GM18508 (cell line): ENCODE measurements at regions not wholly inside any gene's neighbourhood (a gene's known extent, or its start where the extent isn't known, plus 50 kb on each side); places are given as distances from the start of the nearest gene placed in this dataset.
"Not testable (repeated sequence)": the region's sequence is repeated elsewhere in the genome, so short reads cannot be mapped to it uniquely, and the experiment has no call there.

Experiments
- ATAC-seq: cut with Tn5 transposase; IDR thresholded peaks from one replicate; pipeline ENCODE4 v1.9.1; 2021; ENCODE audit warnings: moderate number of reproducible peaks; ENCODE audit not compliant: insufficient read depth, unreplicated experiment

GRCh38 chr7:108920490-108920889, 350.8 kb downstream of the DNAJB9 start:
- ATAC-seq, result no peak

DNA sequence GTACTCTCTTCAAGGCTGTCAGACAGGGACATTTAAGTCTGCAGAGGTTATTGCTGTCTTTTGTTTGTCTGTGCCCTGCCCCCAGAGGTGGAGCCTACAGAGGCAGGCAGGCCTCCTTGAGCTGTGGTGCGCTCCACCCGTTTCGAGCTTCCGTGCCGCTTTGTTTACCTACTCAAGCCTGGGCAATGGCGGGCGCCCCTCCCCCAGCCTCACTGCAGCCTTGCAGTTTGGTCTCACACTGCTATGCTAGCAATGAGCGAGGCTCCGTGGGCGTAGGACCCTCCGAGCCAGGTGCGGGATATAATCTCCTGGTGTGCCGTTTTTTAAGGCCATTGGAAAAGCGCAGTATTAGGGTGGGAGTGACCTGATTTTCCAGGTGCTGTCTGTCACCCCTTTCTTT, 373.4 kb downstream of the DNAJB9 start:
- not testable (repeated sequence) for ATAC-seq

GRCh38 chr7:108947526-108947925, 377.9 kb downstream of the DNAJB9 start:
- ATAC-seq, result no peak

DNA sequence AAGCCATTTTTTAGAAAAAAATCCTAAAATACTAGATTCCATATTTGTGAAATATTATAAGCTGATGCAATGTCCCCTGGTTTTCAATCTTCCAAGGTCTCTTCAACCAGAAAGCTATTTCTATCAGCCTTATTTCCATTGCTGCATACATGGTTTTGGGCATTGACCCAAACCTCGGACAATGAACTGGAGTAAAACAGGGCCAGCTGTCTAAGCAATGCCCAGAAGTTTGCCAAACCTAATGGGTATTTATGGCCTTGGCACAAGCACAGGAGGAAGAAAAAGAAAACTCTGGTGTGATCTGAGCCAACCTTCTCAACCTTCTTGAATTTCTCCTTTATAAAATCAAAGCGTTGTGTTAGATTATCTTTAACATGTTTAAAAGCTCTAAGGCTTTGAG, 402.3 kb downstream of the DNAJB9 start:
- no peak for ATAC-seq

DNA sequence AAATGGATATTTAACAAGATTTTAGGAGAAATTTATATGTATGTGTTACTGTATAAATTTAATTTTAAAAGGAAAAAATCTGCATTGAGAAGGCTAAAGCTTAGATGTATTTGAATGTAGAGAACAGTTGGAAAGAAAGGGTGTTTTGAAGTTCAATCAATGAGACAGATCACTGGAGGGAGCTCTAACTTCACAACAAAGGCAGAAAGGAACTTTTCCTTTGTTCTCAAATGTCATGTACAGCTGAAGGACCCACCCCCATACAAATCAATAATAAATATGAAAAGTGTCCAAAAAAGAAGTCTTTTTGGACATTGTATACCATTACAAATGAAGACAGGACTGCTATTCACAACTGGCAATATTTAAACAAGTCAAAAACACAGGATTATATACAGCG, 403.4 kb downstream of the DNAJB9 start:
- no peak for ATAC-seq

DNA sequence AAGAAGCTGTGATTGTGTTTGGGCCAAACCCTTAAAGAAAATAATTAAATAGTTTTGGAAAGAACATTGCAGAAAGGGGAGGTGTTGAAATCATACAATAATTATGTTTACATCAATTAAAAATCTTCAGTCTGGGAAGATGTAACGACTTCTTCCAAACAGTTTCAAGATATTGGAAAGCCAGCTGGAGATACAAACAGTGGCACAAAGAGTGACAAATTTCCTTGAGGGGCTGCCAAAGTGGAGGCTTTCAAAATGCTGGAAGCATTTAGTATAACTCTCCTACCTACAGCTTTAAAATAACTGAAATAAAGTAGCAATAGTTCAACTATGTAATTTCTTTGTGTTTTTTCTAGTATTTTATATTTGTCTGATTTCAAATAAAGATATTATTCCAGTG, 405.0 kb downstream of the DNAJB9 start:
- ATAC-seq, result no peak

DNA sequence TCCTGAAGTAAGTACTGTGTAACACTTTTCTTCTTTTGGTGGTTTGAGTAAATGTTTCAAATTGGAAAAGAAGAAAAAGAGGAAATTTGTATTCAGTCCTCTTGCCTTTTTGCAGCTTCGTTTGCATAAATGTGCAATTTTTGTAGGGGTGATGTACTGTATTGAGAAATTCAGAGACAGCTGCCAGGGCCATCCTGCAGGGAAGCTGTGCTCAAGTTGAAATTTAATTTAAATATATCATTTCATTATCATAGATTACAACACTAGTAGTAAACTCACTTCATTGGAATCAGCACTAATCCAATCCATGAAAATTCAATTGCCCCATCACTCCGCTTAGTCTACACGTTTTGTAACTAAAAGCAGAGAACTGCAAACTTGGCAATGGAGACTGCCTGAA, 415.4 kb downstream of the DNAJB9 start:
- no peak for ATAC-seq

GRCh38 chr7:108989319-108989718, 419.6 kb downstream of the DNAJB9 start:
- no peak for ATAC-seq

DNA sequence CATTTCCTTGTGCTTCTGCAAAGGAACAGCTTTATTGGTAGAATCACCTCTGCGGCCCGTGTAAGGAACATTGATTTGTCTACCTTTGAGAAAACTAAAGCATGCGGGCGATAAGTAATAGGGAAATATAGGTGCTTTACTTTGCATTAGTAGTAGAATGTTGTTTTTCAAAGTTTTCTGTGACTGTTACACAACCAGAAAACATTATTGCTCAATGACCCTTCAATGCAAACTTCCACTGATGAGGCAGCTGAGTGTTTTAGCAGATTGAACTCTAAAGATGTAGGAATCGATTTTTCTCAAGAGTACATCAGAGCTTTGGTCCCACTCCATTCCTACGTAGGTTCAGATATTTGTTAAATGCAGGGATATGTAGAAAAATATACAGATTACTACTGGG, 427.8 kb downstream of the DNAJB9 start:
- no peak for ATAC-seq

GRCh38 chr7:109003742-109004141, 434.1 kb downstream of the DNAJB9 start:
- no peak for ATAC-seq

DNA sequence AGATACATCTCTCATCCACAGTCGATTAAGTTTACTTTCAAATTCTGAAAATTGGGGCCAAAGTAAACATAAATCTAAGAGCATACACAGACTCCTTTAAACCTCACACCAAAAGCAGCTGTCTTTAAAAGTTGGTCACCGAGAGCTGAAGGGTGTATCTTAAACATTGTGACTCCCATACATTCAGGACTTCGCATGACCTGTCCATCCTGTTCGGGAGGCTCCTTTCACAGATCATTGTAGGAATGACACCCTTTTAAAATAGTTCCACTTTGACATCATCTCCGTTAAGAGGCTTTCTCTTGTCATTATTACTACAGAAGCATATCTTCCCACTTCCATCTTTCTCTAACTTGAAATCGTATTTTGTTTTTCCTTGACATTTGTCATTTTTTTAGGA, 440.0 kb downstream of the DNAJB9 start:
- ATAC-seq, result no peak

DNA sequence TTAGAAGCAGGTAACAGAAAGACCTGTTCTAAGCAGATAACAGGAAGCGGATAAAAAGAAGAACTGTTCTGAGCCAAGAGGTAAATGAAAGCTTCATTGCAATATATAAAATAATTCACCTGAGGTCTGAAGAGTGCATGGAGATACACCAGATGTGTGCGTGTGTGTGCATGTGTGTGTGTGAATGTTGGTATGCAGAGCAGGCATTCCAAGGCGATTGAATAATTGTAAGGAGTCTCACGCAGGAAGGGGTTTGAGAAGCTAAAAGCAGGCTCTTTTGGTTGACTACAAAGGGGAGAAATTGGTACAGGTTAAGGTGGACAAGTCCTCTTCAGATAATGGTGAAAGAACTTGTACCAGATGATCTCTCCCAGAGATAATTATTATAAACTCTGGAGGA, 450.6 kb downstream of the DNAJB9 start:
- no peak for ATAC-seq

DNA sequence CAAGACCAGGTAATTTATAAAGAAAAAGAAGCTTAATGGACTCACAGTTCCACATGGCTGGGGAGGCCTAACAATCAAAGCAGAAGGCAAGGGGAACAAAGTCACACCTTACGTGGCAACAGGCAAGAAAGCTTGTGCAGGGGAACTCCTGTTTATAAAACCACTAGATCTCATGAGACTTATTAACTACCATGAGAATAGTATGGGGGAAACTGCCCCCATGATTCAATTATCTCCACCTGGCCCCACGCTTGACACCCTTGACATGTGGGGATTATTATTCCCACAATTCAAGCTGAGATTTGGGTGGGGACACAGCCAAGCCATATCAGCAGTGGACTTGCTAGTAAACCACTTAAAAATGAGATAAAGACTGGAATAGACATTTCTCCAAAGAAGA, 451.7 kb downstream of the DNAJB9 start:
- ATAC-seq, result no peak

DNA sequence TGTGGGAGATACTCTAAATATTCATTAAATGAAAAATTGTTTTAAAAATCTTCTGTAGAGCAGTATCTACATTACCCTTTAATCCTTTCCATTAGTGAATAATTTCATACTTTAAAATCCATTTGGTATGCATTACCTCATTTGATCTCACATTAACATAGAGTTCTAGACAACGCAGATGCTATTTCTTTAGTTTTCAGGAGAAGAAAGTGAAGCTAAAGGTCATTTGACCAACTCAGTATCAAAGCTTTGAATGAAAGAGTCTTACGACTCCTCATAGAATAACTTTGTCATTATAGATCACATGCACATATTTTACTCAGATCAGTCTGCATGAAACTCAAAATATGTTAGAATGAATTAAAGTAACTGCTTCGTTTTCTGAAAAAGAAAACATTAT, 460.2 kb downstream of the DNAJB9 start:
- ATAC-seq, result no peak

- ATAC-seq, result no peak
Measured at GRCh38 chr7:109044691-109045090, 475.0 kb downstream of the DNAJB9 start.

- no peak for ATAC-seq
Measured at GRCh38 chr7:109049366-109049765, 479.7 kb downstream of the DNAJB9 start.

DNA sequence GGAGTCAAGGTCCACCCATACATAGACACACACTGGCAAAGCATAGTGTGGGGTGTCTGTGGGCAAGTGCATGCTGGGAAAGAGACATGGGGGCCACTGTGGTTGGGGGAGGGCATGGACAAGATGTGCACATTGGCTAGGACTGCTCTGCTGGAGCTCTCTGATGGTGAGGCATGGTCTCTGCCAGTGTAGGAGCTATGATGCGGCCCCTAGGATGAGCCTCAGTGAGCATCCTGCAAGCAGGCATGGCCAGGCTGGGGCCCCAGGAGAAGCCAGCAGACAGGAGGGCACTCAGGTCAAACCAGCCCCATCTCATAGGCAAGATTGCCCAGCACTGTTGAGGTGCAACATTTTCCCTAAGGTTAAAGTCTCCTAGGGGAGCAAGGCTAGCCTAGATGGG, 489.4 kb downstream of the DNAJB9 start:
- no peak for ATAC-seq

GRCh38 chr7:109062798-109063197, 493.1 kb downstream of the DNAJB9 start:
- no peak for ATAC-seq

GRCh38 chr7:109073543-109073942, 503.9 kb downstream of the DNAJB9 start:
- no peak for ATAC-seq

- ATAC-seq, result no peak
Measured at GRCh38 chr7:109076396-109076972, 506.8 kb downstream of the DNAJB9 start.

DNA sequence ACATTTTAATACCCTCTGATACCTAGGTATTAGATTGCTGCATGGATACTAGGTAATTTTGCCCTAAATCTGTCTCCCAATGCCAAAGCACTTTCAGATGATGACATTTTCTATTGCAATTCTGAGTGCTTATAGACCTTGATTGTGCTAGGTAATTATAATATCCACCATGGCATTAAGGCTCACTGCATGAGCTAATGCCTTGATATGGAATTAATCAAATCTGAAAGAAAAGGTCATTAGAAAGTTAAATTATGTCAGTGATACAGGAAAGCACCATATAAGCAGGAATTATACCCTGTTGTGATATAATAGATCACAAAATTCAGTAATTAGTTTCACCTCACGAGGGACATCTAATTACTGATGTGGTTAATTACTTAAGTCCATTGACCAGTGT, 521.4 kb downstream of the DNAJB9 start:
- ATAC-seq, result no peak

GRCh38 chr7:109092268-109092667, 522.6 kb downstream of the DNAJB9 start:
- no peak for ATAC-seq

DNA sequence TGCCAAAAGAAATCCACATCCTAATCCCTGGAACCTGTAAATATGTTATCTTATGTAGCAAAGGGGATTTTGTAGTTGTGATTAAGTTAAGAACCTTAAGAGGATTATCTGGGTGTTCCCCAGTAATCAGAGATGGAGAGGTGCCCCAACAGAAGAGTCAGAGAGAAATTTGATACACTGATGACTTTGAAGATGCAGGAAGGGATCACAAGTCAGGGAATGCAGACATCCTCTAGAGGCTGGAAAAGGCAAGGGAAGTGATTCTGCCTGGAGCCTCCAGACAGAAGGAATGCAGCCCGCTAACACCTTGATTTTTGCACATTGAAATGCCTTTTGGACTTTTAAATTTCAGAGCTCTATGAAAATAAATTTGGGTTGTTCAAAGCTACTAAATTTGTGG, 531.7 kb downstream of the DNAJB9 start:
- ATAC-seq, result no peak
